ENCODE measurements at regions not wholly inside any gene's neighbourhood (a gene's known extent, or its start where the extent isn't known, plus 50 kb on each side); places are given as distances from the start of the nearest gene placed in this dataset.

DNA sequence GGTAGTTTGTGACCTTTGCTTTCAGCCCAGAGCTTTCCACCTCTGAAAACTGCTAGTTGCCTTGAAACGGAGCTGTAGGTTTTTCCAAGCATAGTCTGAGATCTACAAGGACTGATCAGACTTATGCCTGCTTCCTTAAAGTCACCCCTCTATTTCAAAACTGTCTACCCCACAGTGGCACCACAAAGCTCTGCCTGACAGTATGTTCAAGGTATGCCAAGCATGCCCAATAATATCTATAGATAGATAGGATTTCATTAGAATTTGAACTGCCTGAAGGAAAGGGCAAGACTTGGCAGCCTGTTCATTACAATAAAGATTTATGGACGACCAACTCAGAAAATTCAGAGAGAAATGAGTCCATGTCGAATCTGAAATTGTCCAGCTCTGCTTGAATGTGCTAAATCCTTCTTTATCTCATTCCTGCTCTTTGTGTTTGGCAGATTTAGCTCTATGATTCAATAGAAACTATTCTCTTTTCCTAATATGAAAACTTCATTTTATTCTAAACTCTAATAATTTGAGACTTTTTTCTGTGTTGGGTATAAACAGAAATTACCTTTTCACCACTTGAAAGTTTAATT lies 227.6 kb upstream of the TBC1D5 start:
- 60 to 68% (median 62%) methylated on average over 3 of the region's 3 CpGs for WGBS, 3 donors

DNA sequence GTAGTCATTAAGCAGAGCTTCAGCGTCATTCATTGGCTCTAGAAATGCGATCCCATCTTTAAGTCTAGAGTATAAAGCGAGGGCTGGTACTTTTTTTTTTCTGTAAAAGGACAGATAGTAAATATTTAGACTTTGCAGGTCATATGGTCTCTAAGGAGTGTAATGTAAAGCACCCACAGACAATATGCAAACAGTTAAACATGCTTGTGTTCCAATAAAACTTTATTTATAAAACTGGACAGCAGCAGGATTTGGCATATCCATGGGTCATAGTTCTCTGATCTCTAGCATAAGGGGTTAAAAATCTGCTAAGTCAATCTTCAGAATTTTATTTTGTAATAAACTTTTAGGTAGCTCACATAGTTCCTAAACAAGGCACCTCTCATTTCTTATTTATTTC lies 226.8 kb upstream of the TBC1D5 start:
- ATAC-seq, result no peak
- TF ChIP-seq, protein P1, sequence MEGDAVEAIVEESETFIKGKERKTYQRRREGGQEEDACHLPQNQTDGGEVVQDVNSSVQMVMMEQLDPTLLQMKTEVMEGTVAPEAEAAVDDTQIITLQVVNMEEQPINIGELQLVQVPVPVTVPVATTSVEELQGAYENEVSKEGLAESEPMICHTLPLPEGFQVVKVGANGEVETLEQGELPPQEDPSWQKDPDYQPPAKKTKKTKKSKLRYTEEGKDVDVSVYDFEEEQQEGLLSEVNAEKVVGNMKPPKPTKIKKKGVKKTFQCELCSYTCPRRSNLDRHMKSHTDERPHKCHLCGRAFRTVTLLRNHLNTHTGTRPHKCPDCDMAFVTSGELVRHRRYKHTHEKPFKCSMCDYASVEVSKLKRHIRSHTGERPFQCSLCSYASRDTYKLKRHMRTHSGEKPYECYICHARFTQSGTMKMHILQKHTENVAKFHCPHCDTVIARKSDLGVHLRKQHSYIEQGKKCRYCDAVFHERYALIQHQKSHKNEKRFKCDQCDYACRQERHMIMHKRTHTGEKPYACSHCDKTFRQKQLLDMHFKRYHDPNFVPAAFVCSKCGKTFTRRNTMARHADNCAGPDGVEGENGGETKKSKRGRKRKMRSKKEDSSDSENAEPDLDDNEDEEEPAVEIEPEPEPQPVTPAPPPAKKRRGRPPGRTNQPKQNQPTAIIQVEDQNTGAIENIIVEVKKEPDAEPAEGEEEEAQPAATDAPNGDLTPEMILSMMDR (IDR thresholded peaks at IDR 0.05), result no peak
- Histone ChIP-seq H3K36me3 (ENCODE audit: insufficient read depth in 1 of 2, low read depth in 1 of 2) (no peaks in the 10 kb centered on the region), H3K4me3 (no peak overlapping the region), H3K9me3 (no peaks in the 10 kb centered on the region), H3K4me1 (no peaks in the 10 kb centered on the region), H3K27me3 (ENCODE audit: insufficient read depth in 3 of 3, low read length in 2 of 3) (no peaks in the 10 kb centered on the region), H3K27ac (no peak overlapping the region)
- intact Hi-C loops (cut with DNase I), result no loop called here
- WGBS, 3 donors, result 94 to 98% (median 97%) methylated on average over 3 of the region's 3 CpGs
- DNase-seq, result no peak

More for the DNA sequence above, 227.6 kb upstream of the TBC1D5 start:
- DNase-seq, result no peak
- intact Hi-C loops (cut with DNase I), result no loop called here
- Histone ChIP-seq H3K27ac (no peak overlapping the region), H3K36me3 (ENCODE audit: insufficient read depth in 1 of 2, low read depth in 1 of 2) (no peaks in the 10 kb centered on the region), H3K4me1 (no peaks in the 10 kb centered on the region), H3K4me3 (no peak overlapping the region), H3K27me3 (ENCODE audit: insufficient read depth in 3 of 3, low read length in 2 of 3) (no peaks in the 10 kb centered on the region), H3K9me3 (no peaks in the 10 kb centered on the region)
- TF ChIP-seq, protein P1 (IDR thresholded peaks at IDR 0.05), result no peak
- ATAC-seq, result no peak

DNA sequence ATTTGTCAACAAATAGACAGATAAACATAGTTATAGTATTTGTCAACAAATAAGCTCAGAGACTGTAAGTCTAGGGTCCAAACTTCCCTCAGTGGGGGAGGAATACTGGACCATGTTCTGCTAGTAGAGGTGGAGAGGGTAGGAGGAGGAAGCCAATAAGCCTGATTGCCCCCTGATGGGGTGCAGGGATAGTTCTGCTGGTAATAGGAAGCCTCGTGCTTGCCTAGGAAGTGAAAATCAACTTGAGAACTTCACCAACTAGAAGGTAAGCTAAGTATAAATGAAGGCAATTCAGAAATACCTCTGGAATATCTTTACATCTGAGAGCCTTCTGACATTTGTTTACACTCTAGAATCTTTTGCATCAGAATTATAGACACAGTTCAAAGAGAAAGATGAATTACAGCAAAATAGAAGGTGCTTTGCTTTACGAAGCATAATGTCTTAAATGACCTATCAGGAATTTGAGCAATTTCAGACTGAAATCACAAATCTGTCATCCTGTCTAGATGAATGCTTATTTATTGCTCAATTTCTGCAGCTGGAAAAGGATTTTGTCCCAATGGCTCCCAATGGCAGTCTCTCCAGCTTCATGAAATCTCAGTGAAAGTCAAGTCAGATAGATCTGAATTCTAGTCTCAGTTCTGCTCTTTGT lies 225.6 kb upstream of the TBC1D5 start:
- Histone ChIP-seq H3K4me3 (no peak overlapping the region), H3K36me3 (ENCODE audit: insufficient read depth in 1 of 2, low read depth in 1 of 2) (no peaks in the 10 kb centered on the region), H3K27ac (no peak overlapping the region), H3K27me3 (ENCODE audit: insufficient read depth in 3 of 3, low read length in 2 of 3) (no peaks in the 10 kb centered on the region), H3K4me1 (no peaks in the 10 kb centered on the region), H3K9me3 (no peaks in the 10 kb centered on the region)
- ATAC-seq (no peak), DNase-seq (no peak)
- TF ChIP-seq, protein P1 (IDR thresholded peaks at IDR 0.05), result no peak
- WGBS, 3 donors, result 62 to 79% (median 79%) methylated on average over 2 of the region's 2 CpGs
- intact Hi-C loops (cut with DNase I), result no loop called here

DNA sequence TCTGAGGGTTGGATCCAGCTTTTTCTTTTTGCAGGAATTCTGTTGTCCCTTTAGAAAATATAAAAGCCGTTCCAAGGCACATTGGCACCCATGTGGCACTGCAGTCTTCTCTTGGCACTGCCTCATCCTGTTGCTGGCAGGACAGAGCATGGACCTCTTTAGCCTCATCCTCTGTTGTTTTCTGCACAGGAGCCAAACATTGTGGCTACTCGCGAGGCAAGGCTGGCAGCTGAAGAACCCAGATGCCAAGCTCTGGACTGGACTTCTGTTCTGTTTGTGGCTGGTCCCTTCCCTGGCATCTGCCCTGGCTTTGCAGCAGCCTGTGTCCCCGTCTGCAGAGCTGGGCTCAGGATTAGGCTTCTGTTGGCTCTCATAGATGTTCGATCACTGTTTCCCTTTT lies 224.7 kb upstream of the TBC1D5 start:
- H3K4me3 ChIP-seq, result no peak overlapping the region
- no peaks in the 10 kb centered on the region for H3K36me3 ChIP-seq (ENCODE audit: insufficient read depth in 1 of 2, low read depth in 1 of 2)
- H3K27ac ChIP-seq, result no peak overlapping the region
- intact Hi-C loops (cut with DNase I), result no loop called here
- DNase-seq (no peak), ATAC-seq (no peak)
- H3K9me3 ChIP-seq, result no peaks in the 10 kb centered on the region
- TF ChIP-seq, protein P1 (IDR thresholded peaks at IDR 0.05), result no peak
- H3K4me1 ChIP-seq, result no peaks in the 10 kb centered on the region
- no peaks in the 10 kb centered on the region for H3K27me3 ChIP-seq (ENCODE audit: insufficient read depth in 3 of 3, low read length in 2 of 3)
- 23 to 39% (median 31%) methylated on average over 5 of the region's 5 CpGs for WGBS, 3 donors

DNA sequence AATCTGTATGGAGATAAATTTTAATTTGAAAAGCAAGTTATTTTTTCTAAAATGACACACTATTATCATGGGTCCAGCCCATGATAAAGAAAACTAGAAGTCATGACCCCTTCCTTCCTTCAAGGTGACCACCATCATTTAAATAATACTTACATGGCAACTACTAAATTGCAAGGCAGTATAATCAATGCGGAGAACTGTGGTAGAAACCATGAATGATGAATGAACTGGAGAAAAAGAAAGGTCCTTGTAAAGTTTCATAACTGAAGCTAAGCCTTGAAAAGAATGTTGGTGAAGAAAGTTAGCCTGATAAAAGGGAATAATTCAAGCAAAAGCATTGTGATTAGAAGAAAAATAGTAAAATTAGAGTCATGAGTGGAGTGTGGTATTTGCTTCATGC lies 222.9 kb upstream of the TBC1D5 start:
- TF ChIP-seq, protein P1 (IDR thresholded peaks at IDR 0.05), result no peak
- Histone ChIP-seq H3K27ac (no peak overlapping the region), H3K4me1 (no peaks in the 10 kb centered on the region), H3K27me3 (ENCODE audit: insufficient read depth in 3 of 3, low read length in 2 of 3) (no peaks in the 10 kb centered on the region), H3K4me3 (no peak overlapping the region), H3K9me3 (no peaks in the 10 kb centered on the region), H3K36me3 (ENCODE audit: insufficient read depth in 1 of 2, low read depth in 1 of 2) (no peaks in the 10 kb centered on the region)
- DNase-seq, result no peak
- ATAC-seq, result no peak
- WGBS, 3 donors, result 44 to 98% (median 94%) methylated on average over 1 of the region's 1 CpG
- intact Hi-C loops (cut with DNase I), result no loop called here
